OCI-LY1 (cell line): ENCODE measurements at regions not wholly inside any gene's neighbourhood (a gene's known extent, or its start where the extent isn't known, plus 50 kb on each side); places are given as distances from the start of the nearest gene placed in this dataset.

Experiments
- CTCF ChIP-seq: fragments of 200-600 bp; sonication (generic), shearing (Covaris generic); IDR thresholded peaks from 2 replicates; pipeline ENCODE4 v1.5.1; 2017; ENCODE audit warnings: mild to moderate bottlenecking, antibody characterized with exemption, low read length, moderate library complexity, mixed read lengths
- EZH2 ChIP-seq: fragments of 200-600 bp; sonication (generic), shearing (Covaris generic); IDR thresholded peaks from 2 replicates; pipeline ENCODE4 v1.8.0; 2017; ENCODE audit warnings: borderline replicate concordance, mixed run types, mild to moderate bottlenecking, antibody characterized with exemption, low read length, moderate library complexity, mixed read lengths

GRCh38 chr7:84682543-84682942 lies 488.0 kb upstream of the SEMA3A start:
- TF ChIP-seq CTCF (no peak), EZH2 (no peak)
